ENCODE measurements at regions not wholly inside any gene's neighbourhood (a gene's known extent, or its start where the extent isn't known, plus 50 kb on each side); places are given as distances from the start of the nearest gene placed in this dataset.
A peak's percentile ranks its signal among the peaks of the same experiment; 100 is the strongest.

- Histone ChIP-seq H3K79me2 (ENCODE audit: control insufficient read depth, insufficient read depth, low read length) (no peaks in the 10 kb centered on the region), H3K27me3 (replicated peaks in 1 of 2; ENCODE audit: control insufficient read depth in 2 of 2, insufficient read depth in 2 of 2, low read length in 1 of 2) (peaks cover 0 to 4% of the 10 kb centered on the region in 2 experiments; a peak in 3 of 4 replicates), H3K4me3 (no peak overlapping the region), H3K9ac (ENCODE audit: control insufficient read depth, insufficient read depth, low read length) (no peak overlapping the region), H3K27ac (ENCODE audit: control insufficient read depth, insufficient read depth) (no peak overlapping the region), H3K4me1 (ENCODE audit: control insufficient read depth, insufficient read depth, low read length) (peaks cover 4% of the 10 kb centered on the region), H2AFZ (ENCODE audit: control insufficient read depth, low read depth, low read length) (no peak overlapping the region), H3K4me2 (ENCODE audit: control insufficient read depth, insufficient read depth) (no peak overlapping the region), H4K20me1 (ENCODE audit: control insufficient read depth, insufficient read depth) (no peaks in the 10 kb centered on the region), H3K9me3 (replicated peaks; ENCODE audit: control insufficient read depth, insufficient read depth, low read length) (no peaks in the 10 kb centered on the region), H3K36me3 (ENCODE audit: control insufficient read depth in 2 of 2, insufficient read depth in 2 of 2, low read length in 1 of 2) (no peaks in the 10 kb centered on the region)
- 34% methylated on average over 12 of the region's 12 CpGs for WGBS (ENCODE audit: insufficient coverage, insufficient replicate concordance, low lambda C conversion rate, missing lambda C conversion rate)
- ChIA-PET CTCF (no interaction called here), SMC1A (ENCODE audit: uncharacterized antibody, unreplicated experiment) (no interaction called here), RAD21 (ENCODE audit: unreplicated experiment) (no interaction called here), POLR2A (no interaction called here)
- no peak for FAIRE-seq
- no peak for DNase-seq (ENCODE audit: low read depth, low spot score)
- intact Hi-C loops (cut with micrococcal nuclease; ENCODE audit: unreplicated experiment) (no loop called here), in situ Hi-C loops (cut with MboI) (no loop called here)
- ATAC-seq: peak; percentile 34; the same call in 2 of the 3 replicates
- no TSS peak for BruUV-seq (replicated peaks)
- TF ChIP-seq NR2F1 (conservative IDR thresholded peaks at IDR 0.05): no peak
- no peak for TF ChIP-seq CHD2 (IDR thresholded peaks at IDR 0.05; ENCODE audit: borderline replicate concordance, low read depth, low read length)
- TF ChIP-seq SKIL (IDR thresholded peaks at IDR 0.05; ENCODE audit: low read depth, poor library complexity, severe bottlenecking): no peak
- no peak for TF ChIP-seq SREBF2 (IDR thresholded peaks at IDR 0.05; ENCODE audit: low read length)
- TF ChIP-seq ZBTB40 (IDR thresholded peaks at IDR 0.05; ENCODE audit: borderline replicate concordance): no peak
- no peak for TF ChIP-seq SMARCA5 (IDR thresholded peaks at IDR 0.05)
- TF ChIP-seq SMAD5 (IDR thresholded peaks at IDR 0.05; ENCODE audit: low read depth): no peak
- no peak for TF ChIP-seq RELA (IDR thresholded peaks at IDR 0.05; ENCODE audit: borderline replicate concordance, partially characterized antibody)
- TF ChIP-seq BCLAF1 (IDR thresholded peaks at IDR 0.05): no peak
- no peak for TF ChIP-seq PRDM15 (CRISPR knock-in tag; IDR thresholded peaks at IDR 0.05)
- TF ChIP-seq RFX5 (IDR thresholded peaks at IDR 0.05; ENCODE audit: low read depth, low read length): no peak
- no peak for TF ChIP-seq ZNF274 (IDR thresholded peaks at IDR 0.05; ENCODE audit: insufficient read depth, insufficient read length)
Observed at GRCh38 chr3:128567705-128568356, 74.8 kb upstream of the GATA2 start.
